Transverse colon (tissue), 4 donors: ENCODE measurements at regions not wholly inside any gene's neighbourhood (a gene's known extent, or its start where the extent isn't known, plus 50 kb on each side); places are given as distances from the start of the nearest gene placed in this dataset.

ENCODE experiments used
- EP300 ChIP-seq: sonication (generic); formaldehyde crosslinking; IDR thresholded peaks from one replicate; pipeline ENCODE4 v1.6.1; 2017; ENCODE audit warnings: antibody characterized with exemption, low read depth
- POLR2A ChIP-seq: fragments of 450-650 bp; IDR thresholded peaks from one replicate; pipeline ENCODE4 v1.6.1; 2016; ENCODE audit warnings: antibody characterized with exemption, mild to moderate bottlenecking, moderate library complexity
- POLR2AphosphoS5 ChIP-seq, 3 donors: sonication (generic); formaldehyde crosslinking; IDR thresholded peaks; one replicate each; pipeline ENCODE4 v1.6.1; 2016; ENCODE audit warnings: antibody characterized with exemption in 3 of 3
- TF ChIP-seq, protein P1 (sequence below), 5 experiments: fragments of 200-600 bp in 3 of 5; fragments of 450-650 bp in 2 of 5; sonication (generic) in 3 of 5; IDR thresholded peaks; 1 replicate in 2 of 5; 2 replicates in 3 of 5; pipeline ENCODE4 v1.5.1; 2016 to 2017; ENCODE audit warnings: antibody characterized with exemption in 5 of 5, inconsistent platforms in 3 of 5, mild to moderate bottlenecking in 2 of 5, moderate library complexity in 1 of 5

DNA sequence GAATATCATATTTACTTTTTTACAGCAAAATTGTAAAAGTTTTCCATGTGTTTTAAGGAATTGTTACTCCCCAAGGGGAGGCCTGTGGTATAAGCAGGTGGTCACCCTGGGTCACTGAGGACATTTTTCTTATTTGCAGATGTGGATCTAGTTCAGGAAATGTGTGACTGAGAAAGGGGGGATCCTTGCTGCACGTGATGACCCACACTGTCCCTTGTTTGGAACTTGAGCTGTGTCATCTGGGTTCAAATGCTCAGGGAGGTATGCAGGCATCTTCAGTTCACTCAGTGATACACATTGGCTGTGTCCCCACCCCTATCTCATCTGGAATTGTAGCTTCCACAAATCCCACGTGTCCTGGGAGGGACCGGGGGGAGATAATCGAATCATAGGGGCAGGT lies 431.9 kb upstream of the CDH4 start:
- TF ChIP-seq POLR2A (no peak), POLR2AphosphoS5 (IDR thresholded peaks at IDR 0.05) (no peak), EP300 (no peak)
- TF ChIP-seq, protein P1, sequence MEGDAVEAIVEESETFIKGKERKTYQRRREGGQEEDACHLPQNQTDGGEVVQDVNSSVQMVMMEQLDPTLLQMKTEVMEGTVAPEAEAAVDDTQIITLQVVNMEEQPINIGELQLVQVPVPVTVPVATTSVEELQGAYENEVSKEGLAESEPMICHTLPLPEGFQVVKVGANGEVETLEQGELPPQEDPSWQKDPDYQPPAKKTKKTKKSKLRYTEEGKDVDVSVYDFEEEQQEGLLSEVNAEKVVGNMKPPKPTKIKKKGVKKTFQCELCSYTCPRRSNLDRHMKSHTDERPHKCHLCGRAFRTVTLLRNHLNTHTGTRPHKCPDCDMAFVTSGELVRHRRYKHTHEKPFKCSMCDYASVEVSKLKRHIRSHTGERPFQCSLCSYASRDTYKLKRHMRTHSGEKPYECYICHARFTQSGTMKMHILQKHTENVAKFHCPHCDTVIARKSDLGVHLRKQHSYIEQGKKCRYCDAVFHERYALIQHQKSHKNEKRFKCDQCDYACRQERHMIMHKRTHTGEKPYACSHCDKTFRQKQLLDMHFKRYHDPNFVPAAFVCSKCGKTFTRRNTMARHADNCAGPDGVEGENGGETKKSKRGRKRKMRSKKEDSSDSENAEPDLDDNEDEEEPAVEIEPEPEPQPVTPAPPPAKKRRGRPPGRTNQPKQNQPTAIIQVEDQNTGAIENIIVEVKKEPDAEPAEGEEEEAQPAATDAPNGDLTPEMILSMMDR (IDR thresholded peaks at IDR 0.05) = no peak
